ENCODE measurements at regions not wholly inside any gene's neighbourhood (a gene's known extent, or its start where the extent isn't known, plus 50 kb on each side); places are given as distances from the start of the nearest gene placed in this dataset.

GRCh38 chr13:70969321-70969720, 861.1 kb upstream of the KLHL1 start:
- no peaks in the 10 kb centered on the region for H3K9me3 Mint-ChIP-seq
- Histone ChIP-seq H4K91ac (ENCODE audit: insufficient read length, low read depth, low read length) (no peak overlapping the region), H2BK5ac (ENCODE audit: insufficient read length, low read length) (no peak overlapping the region), H2BK15ac (ENCODE audit: low read depth, low read length) (no peak overlapping the region), H3K23ac (ENCODE audit: insufficient read length, low read depth, low read length) (no peak overlapping the region), H3K18ac (ENCODE audit: insufficient read length, low read depth, low read length) (no peak overlapping the region), H2AK5ac (ENCODE audit: insufficient read length, low read length) (no peak overlapping the region), H3K79me2 (ENCODE audit: insufficient read depth, low read length) (no peaks in the 10 kb centered on the region), H3T11ph (ENCODE audit: low read length) (no peak overlapping the region), H3K4ac (ENCODE audit: low read depth, low read length) (no peak overlapping the region), H4K20me1 (ENCODE audit: control insufficient read depth, insufficient read depth, insufficient read length) (no peaks in the 10 kb centered on the region), H4K5ac (ENCODE audit: insufficient read length, low read depth, low read length) (no peak overlapping the region), H2AFZ (ENCODE audit: low read length) (no peak overlapping the region), H4K8ac (replicated peaks; ENCODE audit: insufficient read length, low read depth, low read length) (no peak overlapping the region), H2BK120ac (ENCODE audit: low read depth, low read length, poor library complexity, severe bottlenecking) (no peak overlapping the region), H3K27me3 (ENCODE audit: insufficient read depth, low read length) (no peaks in the 10 kb centered on the region), H3K4me2 (ENCODE audit: insufficient read depth, insufficient read length, low read length) (no peak overlapping the region), H3K9me3 (ENCODE audit: control insufficient read depth, low read depth, low read length) (no peaks in the 10 kb centered on the region), H3K27ac (ENCODE audit: insufficient read length, low read depth, low read length) (no peak overlapping the region), H3K4me1 (ENCODE audit: insufficient read depth, low read length) (no peaks in the 10 kb centered on the region), H2BK12ac (ENCODE audit: insufficient read length, low read depth, low read length) (no peak overlapping the region), H3K9ac (ENCODE audit: extremely low read depth, insufficient read length, low read length) (no peak overlapping the region), H3K79me1 (ENCODE audit: insufficient read depth, low read depth, low read length, poor library complexity, severe bottlenecking) (no peaks in the 10 kb centered on the region), H3K56ac (ENCODE audit: insufficient read length, low read depth, low read length) (no peak overlapping the region), H3K14ac (ENCODE audit: insufficient read depth, low read length) (no peak overlapping the region), H2BK20ac (ENCODE audit: low read depth, low read length, poor library complexity, severe bottlenecking) (no peak overlapping the region), H3K23me2 (ENCODE audit: insufficient read length, low read depth, low read length, poor library complexity, severe bottlenecking) (no peaks in the 10 kb centered on the region)
- no peak overlapping the region for H3K4me3 Mint-ChIP-seq
- WGBS (ENCODE audit: extremely low coverage, insufficient read length, low lambda C conversion rate), result no CpG with 5 or more reads among the region's 5 CpGs
- no peaks in the 10 kb centered on the region for H3K4me1 Mint-ChIP-seq
- no peak for TF ChIP-seq CTCF (conservative IDR thresholded peaks at IDR 0.05)
- no peaks in the 10 kb centered on the region; the same call in 1 of the 2 replicates for H3K27me3 Mint-ChIP-seq (ENCODE audit: low read depth)
- H3K36me3 Mint-ChIP-seq (ENCODE audit: insufficient read depth in 1 of 3, low read depth in 3 of 3), result no peaks in the 10 kb centered on the region
- DNase-seq, result no peak
- H3K27ac Mint-ChIP-seq, result no peak overlapping the region; a peak in 1 of 7 replicates
